IPS DF 19.7 (cell line): ENCODE measurements at regions not wholly inside any gene's neighbourhood (a gene's known extent, or its start where the extent isn't known, plus 50 kb on each side); places are given as distances from the start of the nearest gene placed in this dataset.
"Not testable (repeated sequence)": the region's sequence is repeated elsewhere in the genome, so short reads cannot be mapped to it uniquely, and the experiment has no call there.

Experiments used
- DNase-seq: peaks from one replicate; pipeline ENCODE4 v3.0.0-alpha.2; 2013; ENCODE audit warnings: low read depth, low spot score

DNA sequence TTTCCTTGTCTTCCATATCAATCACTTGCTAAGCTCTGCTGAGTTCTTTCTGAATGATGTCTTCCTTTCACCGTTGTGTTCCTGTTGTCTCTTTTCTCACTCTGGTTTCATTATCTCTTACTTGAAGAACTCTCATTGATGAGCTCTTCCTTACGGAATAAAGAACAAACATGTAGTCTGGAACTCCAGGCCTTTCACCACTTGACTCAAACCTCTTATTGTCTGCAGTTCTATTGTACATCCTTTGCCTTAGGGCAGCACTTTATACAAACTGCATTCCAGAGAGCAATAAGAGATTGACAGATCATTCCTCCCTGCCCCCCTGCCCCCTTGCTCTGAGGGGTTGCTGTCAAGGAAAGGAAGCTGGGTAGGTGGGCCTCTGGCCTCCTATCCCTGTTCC lies 517.4 kb downstream of the TMEM135 start:
- no peak for DNase-seq

DNA sequence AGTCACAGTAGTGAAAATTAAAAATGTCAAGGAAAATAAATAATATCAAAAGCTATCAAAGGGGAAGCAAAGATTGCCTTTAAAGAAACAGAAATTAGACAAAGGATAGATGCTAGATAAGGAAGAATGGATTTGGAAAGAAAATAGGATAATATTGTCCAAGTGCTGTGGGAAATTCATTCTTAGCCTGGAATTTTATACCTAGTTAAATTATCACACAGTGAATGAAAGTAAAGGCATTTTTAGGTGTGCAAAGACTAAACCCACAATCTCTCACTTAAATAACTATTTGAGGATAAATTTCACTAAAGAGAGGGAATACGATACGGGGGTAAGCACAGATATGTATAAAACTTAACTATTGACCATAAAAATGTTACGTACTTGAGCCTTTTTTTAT lies 511.1 kb downstream of the TMEM135 start:
- no peak for DNase-seq

- no peak for DNase-seq
Observed at GRCh38 chr11:87545858-87546257, 508.1 kb downstream of the TMEM135 start.

- DNase-seq, result no peak
Observed at GRCh38 chr11:87539596-87539995, 501.9 kb downstream of the TMEM135 start.

DNA sequence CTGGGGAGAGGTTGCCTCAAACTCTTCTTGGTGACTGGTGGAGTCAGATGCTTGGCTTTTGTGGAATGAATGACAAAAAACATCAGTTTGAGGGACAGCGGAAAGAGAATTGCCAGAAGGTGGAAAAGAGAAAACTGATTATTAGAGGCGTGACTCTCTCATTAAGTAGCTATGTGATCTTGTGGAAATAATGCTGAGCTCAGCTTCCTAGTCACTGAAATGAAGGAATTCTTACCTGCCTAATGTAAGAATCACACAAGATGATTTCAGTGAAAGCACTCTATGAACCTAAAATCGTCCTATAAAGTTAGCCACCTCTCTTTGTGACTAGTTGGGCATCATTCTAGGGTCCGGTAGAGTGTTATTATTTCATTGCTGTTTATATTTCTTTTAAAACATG lies 498.8 kb downstream of the TMEM135 start:
- no peak for DNase-seq

- no peak for DNase-seq
Observed at GRCh38 chr11:87536016-87536415, 498.3 kb downstream of the TMEM135 start.

DNA sequence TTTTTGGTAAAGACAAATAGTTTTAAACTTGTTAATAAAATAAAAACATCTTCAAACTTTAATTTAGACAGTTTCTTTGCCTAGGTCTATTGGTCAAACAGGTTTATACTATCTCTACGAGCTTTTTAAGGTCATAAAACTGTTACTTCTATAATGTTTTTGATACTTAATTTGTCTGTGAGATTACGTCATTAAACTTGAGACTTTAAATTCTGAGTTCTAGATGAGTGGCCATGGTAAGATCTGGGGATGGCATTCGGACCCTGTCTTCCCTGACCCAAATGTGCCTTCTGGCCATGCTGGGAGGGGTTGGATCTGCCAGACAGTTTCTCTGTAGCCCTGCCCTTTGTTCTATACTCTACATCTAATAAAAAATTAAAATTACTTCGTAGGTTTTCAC lies 497.8 kb downstream of the TMEM135 start:
- DNase-seq, result no peak

DNA sequence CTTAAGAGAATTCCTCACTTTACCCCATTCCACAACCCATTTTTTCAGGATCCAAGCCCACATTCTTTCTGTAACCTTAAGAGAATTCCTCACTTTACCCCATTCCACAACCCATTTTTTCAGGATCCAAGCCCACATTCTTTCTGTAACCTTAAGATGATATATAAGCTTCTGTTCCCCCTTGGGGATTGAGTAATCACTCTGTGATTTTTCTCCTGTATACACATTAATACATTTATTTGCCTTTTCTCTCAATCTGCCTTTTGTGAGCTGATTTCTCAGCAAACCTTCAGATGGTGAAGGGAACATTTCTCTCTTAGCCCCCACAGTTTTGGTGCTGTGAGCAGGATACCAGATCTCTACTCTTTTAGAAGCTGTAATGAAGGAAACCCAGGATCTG lies 494.1 kb downstream of the TMEM135 start:
- DNase-seq, result not testable (repeated sequence)

DNA sequence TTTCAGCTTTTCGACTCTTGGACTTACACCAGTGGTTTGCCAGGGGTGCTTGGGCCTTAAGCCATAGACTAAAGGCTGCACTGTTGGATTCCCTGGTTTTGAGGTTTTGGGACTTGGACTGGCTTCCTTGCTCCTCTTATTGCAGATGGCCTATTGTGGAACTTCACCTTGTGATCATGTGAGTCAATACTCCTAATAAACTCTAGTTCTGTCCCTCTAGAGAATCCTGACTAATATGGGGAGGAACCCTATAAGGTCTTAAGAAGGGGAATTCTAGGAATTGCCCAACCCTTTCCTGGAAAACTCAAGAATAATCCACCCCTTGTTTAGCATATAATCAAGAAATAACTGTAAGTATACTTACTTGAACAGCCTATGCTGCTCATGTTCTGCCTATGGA lies 491.8 kb downstream of the TMEM135 start:
- no peak for DNase-seq

DNA sequence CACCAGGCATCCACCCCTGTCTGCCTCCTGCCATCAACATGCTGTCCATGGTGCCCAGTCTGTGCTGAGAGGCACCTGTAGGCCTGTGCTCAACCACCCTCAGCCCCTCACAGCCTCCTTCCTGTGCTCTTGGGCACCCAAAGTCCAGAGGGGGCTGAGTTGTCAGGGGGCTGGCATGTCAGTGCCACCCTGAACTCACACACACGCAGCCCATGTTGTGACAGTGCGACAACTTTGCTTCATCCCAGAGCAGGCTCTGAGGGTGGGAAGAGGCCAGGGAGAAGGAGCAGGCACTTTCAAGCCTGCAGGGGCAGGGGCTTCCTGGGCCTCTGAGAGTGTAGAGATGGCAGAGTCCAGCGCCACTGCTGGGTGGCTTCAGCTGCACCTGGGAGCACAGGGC lies 491.0 kb downstream of the TMEM135 start:
- DNase-seq, result no peak

DNA sequence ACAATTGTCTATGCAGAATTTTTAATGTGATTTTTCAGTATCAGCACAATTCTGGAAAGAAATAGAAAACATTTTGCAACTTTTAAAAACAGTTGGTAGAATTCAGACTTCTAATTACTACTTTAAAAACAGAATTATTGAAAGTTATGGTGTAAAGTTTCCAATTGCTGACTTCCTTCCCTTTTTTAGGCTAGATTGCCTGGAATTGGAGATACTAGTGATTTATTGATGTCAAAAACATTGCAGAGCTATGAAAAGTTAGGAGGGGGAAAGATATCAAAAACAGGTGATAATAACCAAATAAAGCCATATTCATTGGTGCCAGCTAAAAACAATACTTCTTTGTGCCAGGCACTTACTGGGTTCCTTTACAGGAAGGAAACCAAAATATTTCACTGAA lies 485.5 kb downstream of the TMEM135 start:
- DNase-seq, result no peak

- no peak for DNase-seq
Observed at GRCh38 chr11:87518266-87518665, 480.5 kb downstream of the TMEM135 start.

GRCh38 chr11:87517351-87517750 lies 479.6 kb downstream of the TMEM135 start:
- no peak for DNase-seq

GRCh38 chr11:87507722-87508121 lies 470.0 kb downstream of the TMEM135 start:
- not testable (repeated sequence) for DNase-seq

DNA sequence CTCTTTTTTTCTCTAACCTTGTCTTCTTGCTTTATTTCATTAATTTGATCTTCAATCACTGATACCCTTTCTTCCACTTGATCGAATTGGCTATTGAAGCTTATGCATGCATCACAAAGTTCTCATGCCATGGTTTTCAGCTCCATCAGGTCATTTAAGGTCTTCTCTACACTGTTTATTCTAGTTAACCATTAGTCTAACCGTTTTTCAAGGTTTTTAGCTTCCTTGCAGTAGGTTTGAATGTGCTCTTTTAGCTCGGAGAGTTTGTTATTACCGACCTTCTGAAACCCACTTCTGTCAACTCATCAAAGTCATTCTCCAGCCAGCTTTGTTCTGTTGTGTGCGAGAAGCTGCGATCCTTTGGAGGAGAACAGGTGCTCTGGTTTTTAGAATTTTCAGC lies 469.2 kb downstream of the TMEM135 start:
- DNase-seq, result not testable (repeated sequence)

DNA sequence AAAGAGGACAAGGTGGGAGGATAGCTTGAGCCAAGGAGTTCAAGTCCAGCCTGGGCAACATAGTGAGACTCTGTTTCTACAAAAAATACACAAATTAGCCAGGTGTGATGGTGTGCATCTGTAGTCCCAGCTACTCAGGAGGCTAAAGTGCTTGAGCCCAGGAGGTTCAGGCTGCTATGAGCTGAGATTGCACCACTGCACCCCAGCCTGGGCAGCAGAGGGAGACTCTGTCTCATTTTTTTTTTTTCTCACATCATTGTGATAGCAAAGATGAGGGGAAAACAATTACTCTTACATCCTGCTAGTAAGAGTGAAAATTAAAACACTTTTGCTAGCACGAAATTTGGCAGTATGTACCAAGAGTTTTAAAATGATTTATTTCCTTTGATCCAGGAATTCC lies 463.7 kb downstream of the TMEM135 start:
- no peak for DNase-seq

DNA sequence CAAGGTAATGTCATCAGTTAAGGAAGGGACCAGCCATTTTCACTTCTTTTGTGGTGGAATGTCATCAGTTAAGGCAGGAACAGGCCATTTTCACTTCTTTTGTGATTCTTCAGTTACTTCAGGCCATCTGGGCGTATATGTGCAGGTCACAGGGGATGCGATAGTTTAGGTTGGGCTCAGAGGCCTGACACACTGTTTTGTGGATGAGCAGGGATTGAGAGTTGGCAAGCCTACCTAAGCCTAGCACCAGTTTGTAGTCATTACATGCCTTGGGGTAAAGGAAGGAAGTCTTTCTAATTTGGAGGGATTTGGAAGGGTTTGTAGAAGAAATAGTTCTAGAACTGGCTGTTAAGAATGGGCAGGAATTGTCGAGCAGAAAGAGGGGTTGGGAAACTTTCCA lies 457.2 kb downstream of the TMEM135 start:
- DNase-seq, result not testable (repeated sequence)

DNA sequence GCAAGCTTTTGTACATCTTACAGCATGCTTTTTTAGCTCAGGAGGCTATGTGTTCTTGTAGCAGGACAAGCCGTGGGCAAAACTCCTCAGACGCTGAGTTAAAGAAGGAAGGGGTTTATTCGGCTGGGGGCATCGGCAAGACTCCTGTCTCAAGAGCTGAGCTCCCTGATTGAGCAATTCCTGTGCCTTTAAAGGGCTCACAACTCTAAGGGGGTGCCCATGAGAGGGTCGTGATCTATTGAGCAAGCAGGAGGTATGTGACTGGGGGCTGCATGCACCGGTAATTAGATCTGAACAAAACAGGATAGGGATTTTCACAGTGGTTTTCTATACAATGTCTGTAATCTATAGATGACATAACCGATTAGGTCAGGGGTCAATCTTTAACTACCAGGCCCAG lies 456.3 kb downstream of the TMEM135 start:
- not testable (repeated sequence) for DNase-seq

GRCh38 chr11:87493516-87493915 lies 455.8 kb downstream of the TMEM135 start:
- peak; percentile 80 for DNase-seq

DNA sequence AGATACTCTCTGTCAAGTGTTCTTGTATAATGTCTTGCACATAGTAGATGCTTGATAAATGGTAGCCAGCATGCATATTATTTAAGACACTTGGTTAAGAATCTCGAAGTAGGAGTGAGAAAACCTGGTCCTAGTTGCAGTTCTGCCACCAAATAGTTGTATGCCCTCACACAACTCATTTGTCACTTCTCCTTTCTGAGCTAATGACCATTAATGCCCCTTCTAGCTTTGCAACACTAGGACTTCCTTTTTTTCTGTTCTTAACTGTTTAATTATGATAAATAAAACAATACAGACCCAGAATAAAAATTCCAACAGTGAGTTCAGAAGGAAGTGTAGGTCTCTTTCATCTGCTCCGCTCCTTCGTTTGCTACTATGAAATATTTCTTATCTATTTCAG lies 453.6 kb downstream of the TMEM135 start:
- DNase-seq, result no peak

DNA sequence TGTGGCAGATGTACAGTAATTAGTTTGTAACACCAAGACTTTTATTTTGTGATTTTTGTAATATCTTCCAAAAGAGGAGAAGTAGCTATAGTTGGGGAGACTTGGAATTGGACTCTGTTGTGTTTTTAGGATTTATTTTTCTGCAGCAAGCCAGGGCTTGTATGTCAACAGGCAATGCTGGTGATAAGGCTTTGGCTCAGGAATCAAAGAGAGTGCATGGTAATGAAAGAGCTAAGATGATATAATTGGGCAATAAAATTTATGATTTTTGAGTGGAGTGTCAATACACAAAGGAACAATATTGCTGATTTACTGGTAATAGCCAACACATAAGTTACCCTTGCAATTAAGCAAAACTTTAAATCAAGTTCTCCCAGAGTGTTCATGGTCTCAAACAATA lies 452.9 kb downstream of the TMEM135 start:
- DNase-seq, result no peak

GRCh38 chr11:87484566-87484965 lies 446.8 kb downstream of the TMEM135 start:
- DNase-seq, result no peak

- no peak for DNase-seq
Observed at GRCh38 chr11:87477321-87477720, 439.6 kb downstream of the TMEM135 start.

DNA sequence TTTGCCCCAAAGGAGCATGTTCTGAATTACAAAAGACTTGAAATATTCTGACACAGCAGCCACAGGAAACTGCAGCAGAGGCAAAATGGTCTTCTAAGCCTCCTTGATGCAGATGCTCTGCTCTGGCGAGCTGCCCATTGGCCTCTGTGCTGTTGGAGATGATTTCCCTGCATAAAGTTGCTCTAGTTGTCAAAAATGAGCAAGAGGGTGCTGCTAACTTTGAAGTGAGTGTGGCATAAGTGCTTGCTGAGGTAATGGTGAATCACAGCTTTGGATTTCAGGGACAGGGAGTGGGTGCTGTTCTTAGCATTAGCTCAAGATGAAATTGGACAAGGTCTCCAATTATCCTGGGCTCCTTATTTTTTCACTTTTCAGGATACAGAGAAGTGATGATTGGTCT lies 435.4 kb downstream of the TMEM135 start:
- no peak for DNase-seq

- DNase-seq, result no peak
Observed at GRCh38 chr11:87466223-87466622, 428.5 kb downstream of the TMEM135 start.
